ENCODE measurements at regions not wholly inside any gene's neighbourhood (a gene's known extent, or its start where the extent isn't known, plus 50 kb on each side); places are given as distances from the start of the nearest gene placed in this dataset.

DNA sequence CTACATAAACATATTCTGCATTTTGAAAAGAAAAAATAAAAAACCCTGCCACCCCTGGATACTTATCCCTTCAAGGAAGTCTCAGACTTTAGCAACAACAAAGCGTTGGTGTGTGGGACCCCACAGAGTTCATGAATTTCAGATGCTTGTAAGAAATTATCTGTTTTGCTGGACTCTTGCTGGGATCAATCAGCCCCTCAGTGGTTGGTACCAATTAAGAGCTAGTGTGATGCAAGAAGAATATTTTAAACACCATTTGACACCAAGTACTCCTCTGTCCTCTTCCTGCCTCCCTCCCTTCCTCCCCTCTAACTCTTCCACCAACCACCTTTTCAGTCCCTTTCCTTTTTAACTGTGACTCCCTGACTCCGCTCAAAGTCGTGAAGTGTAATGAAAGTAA, 51.5 kb downstream of the SST start:
- Histone ChIP-seq H3K27me3 (replicated peaks) (no peaks in the 10 kb centered on the region), H3K36me3 (no peaks in the 10 kb centered on the region), H3K27ac (no peak overlapping the region), H3K4me3 (no peak overlapping the region), H3K9me3 (replicated peaks) (no peaks in the 10 kb centered on the region), H3K4me1 (replicated peaks) (no peaks in the 10 kb centered on the region)
- no peak for DNase-seq (ENCODE audit: low read depth in 1 of 2, low spot score in 2 of 2)

DNA sequence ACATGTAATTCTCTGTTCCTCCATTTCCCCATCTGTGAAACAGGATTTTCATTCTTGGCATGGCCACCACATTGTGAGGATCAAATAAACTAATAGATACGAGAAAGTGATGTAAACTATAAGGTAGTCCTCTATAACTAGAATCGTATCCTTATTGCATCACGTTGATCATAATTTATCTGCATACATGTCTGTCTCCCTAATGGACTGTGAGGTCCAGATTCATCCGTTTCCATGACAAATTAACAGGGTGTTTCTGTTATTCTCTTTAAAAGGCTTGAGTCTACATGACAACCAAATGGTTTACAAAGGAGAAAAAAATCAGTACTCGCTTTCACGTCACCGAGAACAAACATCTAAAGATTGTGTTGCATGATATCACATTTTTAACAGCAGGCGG, 53.0 kb downstream of the SST start:
- H3K36me3 ChIP-seq, result no peaks in the 10 kb centered on the region
- H3K27me3 ChIP-seq (replicated peaks), result no peaks in the 10 kb centered on the region
- no peaks in the 10 kb centered on the region for H3K9me3 ChIP-seq (replicated peaks)
- H3K27ac ChIP-seq, result no peak overlapping the region
- no peaks in the 10 kb centered on the region for H3K4me1 ChIP-seq (replicated peaks)
- no peak for DNase-seq (ENCODE audit: low read depth in 1 of 2, low spot score in 2 of 2)
- H3K4me3 ChIP-seq, result no peak overlapping the region

DNA sequence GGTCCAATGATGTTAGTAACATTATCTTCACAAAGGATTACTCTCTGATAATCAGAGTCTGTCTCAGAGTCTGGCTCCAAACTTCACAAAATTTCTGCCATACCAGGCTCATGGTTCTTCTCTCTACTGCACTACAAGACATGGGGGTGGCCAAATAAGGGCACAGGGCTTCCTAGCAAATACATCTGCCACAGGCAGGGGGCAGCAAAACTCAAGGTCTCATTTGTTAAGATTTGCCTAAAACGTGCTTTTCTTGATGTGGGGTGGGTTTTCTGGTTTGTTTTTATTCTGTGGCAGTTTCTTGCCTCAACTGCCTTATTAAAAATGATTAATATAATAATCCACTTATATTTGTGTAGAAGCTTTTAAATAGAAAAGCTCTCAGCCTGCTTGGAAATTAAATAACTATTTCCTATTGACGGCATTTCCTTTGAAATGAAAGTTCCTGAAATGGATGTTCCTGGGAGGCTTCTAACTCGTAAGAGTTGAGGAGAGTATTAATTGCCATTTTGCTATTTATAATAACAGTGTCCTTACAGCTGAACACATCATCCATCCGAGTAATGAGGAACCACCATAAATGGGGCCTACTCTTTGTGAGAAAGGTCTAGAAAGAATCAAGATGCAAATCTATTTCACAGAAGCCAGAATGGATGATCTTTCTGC, 53.8 kb downstream of the SST start:
- no peak overlapping the region for H3K27ac ChIP-seq
- no peaks in the 10 kb centered on the region for H3K36me3 ChIP-seq
- H3K4me3 ChIP-seq, result no peak overlapping the region
- H3K9me3 ChIP-seq (replicated peaks), result no peaks in the 10 kb centered on the region
- no peaks in the 10 kb centered on the region for H3K27me3 ChIP-seq (replicated peaks)
- peak; percentile 17 to 46 for DNase-seq (ENCODE audit: low read depth in 1 of 2, low spot score in 2 of 2)
- H3K4me1 ChIP-seq (replicated peaks), result peaks cover 2% of the 10 kb centered on the region; the same call in 1 of the 2 replicates

DNA sequence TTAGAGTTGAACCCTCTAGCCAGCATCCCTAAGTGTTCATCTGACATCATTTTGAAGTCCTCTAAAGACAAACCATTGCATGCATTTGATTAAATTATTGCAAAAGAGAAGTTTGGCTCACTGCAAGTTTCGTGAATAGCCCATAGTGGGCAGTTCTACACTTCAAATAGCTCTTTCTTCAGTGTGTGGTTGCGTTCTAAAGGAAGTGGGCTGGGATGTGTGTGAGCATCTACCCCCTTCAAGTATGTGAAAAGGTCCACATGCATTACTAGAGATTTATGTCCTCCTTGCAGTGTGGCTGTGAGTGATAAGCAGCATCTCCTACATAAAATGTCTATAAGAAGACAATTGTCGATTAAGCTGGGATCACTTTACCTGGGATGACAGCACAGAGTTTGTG, 54.6 kb downstream of the SST start:
- H3K9me3 ChIP-seq (replicated peaks), result no peaks in the 10 kb centered on the region
- H3K36me3 ChIP-seq, result no peaks in the 10 kb centered on the region
- DNase-seq (ENCODE audit: low read depth in 1 of 2, low spot score in 2 of 2), result no peak
- no peaks in the 10 kb centered on the region for H3K27me3 ChIP-seq (replicated peaks)
- H3K27ac ChIP-seq, result no peak overlapping the region
- no peak overlapping the region for H3K4me3 ChIP-seq
- H3K4me1 ChIP-seq (replicated peaks), result peaks cover 10% of the 10 kb centered on the region; the same call in 1 of the 2 replicates

DNA sequence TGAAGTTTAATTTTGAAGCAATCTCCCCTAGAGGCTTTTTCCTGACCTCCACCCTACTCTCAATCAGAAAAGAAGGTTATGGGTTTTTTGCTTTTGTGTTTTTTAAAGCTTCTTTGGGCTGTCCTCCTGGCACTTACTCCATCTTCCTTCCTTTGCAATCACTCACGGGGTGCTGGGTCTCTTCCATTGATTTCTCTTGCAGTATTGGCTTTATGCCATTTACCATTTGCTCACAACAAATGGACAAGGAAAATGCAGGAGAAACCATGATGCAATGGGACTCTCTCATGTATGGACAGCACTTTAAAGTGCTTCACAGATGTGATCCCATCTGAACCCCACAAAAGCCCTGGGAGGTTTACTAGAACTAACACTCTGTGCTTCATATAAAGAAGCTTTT, 57.5 kb downstream of the SST start:
- no peak overlapping the region for H3K4me3 ChIP-seq
- H3K9me3 ChIP-seq (replicated peaks), result no peaks in the 10 kb centered on the region
- DNase-seq (ENCODE audit: low read depth in 1 of 2, low spot score in 2 of 2), result no peak
- no peaks in the 10 kb centered on the region for H3K27me3 ChIP-seq (replicated peaks)
- no peaks in the 10 kb centered on the region for H3K36me3 ChIP-seq
- peaks cover 11% of the 10 kb centered on the region; the same call in 1 of the 2 replicates for H3K4me1 ChIP-seq (replicated peaks)
- no peak overlapping the region for H3K27ac ChIP-seq

DNA sequence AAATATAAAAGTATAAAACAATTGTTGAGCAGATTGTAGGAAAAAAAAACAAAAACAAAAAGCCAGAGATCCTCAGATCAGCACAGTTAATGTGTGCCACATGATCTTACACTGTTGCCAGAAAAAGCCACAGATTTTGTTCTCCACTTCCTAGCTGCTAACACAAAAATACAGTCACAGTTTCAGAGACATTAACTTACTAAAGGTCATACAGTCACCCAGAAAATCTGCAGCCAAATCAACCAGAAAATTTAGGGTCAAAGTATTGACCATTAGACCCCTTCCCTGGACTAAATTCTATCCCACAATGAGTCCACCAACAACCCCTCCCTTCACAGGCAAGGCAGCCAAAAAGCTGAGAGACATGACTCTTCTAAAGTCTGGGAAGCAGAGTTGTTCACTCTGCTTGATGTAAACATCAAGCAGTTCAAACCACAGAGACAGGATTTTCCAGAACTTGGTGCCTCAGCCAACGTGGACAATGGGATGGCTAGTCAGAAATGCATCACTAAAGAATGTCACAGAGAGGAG, 59.1 kb downstream of the SST start:
- peak in 1 of 2 experiments; percentile 40 for DNase-seq (ENCODE audit: low read depth in 1 of 2, low spot score in 2 of 2)
- H3K4me3 ChIP-seq, result no peak overlapping the region
- no peaks in the 10 kb centered on the region for H3K36me3 ChIP-seq
- H3K4me1 ChIP-seq (replicated peaks), result peaks cover 11% of the 10 kb centered on the region; the same call in 1 of the 2 replicates
- no peaks in the 10 kb centered on the region for H3K27me3 ChIP-seq (replicated peaks)
- H3K27ac ChIP-seq, result no peak overlapping the region
- H3K9me3 ChIP-seq (replicated peaks), result no peaks in the 10 kb centered on the region

DNA sequence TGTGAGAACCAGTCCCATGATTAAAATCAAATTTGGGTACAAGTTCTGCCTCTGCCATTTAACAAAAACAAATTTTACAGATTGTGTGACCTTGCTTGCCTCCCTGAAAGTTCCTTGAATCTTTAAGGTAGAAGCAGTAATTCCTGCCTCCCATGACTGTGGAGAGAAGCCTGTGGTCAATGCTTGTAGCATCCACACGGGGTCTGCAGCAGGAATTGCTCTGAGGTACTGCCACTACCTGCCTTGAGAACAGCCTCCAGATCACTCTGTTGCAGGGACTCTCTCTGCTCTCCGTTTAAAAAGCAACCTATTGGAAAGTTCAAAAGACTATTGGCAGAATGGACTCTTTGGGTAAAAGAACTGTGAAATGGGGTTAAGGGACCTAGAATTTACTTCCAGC, 75.9 kb downstream of the SST start:
- Histone ChIP-seq H3K27me3 (replicated peaks) (no peaks in the 10 kb centered on the region), H3K4me1 (replicated peaks) (peaks cover 8% of the 10 kb centered on the region), H3K27ac (no peak overlapping the region), H3K36me3 (no peaks in the 10 kb centered on the region), H3K9me3 (replicated peaks) (no peaks in the 10 kb centered on the region), H3K4me3 (no peak overlapping the region)
- DNase-seq (ENCODE audit: low read depth in 1 of 2, low spot score in 2 of 2), result no peak

DNA sequence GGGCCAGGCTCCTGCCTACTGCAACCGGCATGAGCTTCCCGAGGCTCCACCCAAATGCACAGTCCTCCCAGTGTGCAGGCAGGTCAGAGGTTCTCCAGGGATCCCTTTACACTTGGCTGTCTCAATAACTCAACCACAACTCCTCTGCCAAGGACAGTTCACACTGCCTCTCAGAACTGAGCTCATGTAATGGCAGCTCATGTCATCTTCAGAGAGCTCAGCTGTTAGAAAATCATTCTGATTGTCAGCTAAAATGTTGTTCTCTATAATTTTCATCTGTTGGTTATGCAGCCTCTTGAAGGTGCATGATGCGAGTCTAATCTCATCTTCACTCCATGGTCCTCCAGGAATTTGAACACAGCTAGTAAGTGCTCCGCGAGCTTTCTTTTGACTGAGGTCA, 76.7 kb downstream of the SST start:
- H3K36me3 ChIP-seq, result no peaks in the 10 kb centered on the region
- peaks cover 8% of the 10 kb centered on the region for H3K4me1 ChIP-seq (replicated peaks)
- no peak for DNase-seq (ENCODE audit: low read depth in 1 of 2, low spot score in 2 of 2)
- H3K27ac ChIP-seq, result no peak overlapping the region
- H3K4me3 ChIP-seq, result no peak overlapping the region
- H3K9me3 ChIP-seq (replicated peaks), result no peaks in the 10 kb centered on the region
- no peaks in the 10 kb centered on the region for H3K27me3 ChIP-seq (replicated peaks)

DNA sequence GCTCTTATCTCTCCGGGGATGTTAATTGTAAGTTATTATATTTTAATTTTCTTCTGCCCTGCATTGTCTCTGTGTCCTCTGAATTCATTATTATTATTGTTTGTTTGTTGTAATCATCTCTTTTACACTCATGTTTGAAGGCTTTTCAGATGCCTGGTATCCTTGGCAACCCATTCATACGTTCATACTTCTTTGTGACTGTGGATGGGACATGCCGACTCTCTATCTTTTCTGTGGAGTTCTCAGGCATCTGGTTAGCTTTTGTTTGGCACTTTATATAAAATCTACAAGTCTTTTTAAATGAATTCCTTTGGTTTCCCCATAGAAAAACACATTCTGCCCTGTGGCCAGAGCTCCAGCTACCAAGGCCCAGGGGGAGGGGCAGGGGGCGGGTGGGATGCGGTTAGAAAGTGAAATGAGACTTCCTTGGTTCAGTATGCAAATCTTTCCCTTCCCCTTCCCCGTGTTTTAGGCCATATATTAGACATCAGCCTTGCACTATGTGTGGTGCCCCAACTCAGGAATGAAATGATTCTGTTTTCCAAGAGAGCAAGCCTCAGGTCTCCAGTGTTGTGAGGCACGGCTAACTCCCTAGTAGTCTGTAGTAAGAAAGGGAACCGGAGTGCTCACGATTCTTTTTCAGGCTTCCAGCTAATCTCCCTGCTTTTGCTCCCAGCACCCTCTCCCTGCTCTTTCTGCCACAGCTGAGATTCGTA, 79.2 kb downstream of the SST start:
- Histone ChIP-seq H3K4me1 (replicated peaks) (peaks cover 9% of the 10 kb centered on the region), H3K9me3 (replicated peaks) (no peaks in the 10 kb centered on the region), H3K27ac (0 out of 2 replicates have a peak overlapping the region, but pooled peaks have one; percentile 2), H3K4me3 (no peak overlapping the region), H3K27me3 (replicated peaks) (no peaks in the 10 kb centered on the region), H3K36me3 (no peaks in the 10 kb centered on the region)
- no peak for DNase-seq (ENCODE audit: low read depth in 1 of 2, low spot score in 2 of 2)

DNA sequence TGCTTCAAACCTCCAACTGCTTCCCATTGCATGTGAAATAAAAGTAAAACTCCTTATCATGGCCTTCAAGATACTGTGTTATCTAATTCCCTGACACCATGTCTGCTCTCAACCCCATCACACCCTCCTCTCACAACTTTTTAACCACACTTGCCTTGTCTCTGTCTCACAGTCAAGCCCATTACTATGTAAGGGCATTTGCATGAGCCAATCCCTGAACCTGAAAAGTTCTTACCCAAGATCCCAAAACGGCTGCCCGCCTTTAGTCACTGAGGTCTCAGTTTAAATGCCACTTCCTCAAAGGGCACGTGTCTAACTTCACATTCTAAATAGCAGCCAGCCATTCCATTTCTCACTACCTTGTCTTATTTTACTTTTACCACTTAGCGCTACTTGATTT, 83.1 kb downstream of the SST start:
- Histone ChIP-seq H3K27me3 (replicated peaks) (no peaks in the 10 kb centered on the region; the same call in 1 of the 2 replicates), H3K36me3 (no peaks in the 10 kb centered on the region), H3K9me3 (replicated peaks) (no peaks in the 10 kb centered on the region), H3K27ac (no peak overlapping the region), H3K4me3 (no peak overlapping the region), H3K4me1 (replicated peaks) (peaks cover 11% of the 10 kb centered on the region)
- DNase-seq (ENCODE audit: low read depth in 1 of 2, low spot score in 2 of 2), result no peak

DNA sequence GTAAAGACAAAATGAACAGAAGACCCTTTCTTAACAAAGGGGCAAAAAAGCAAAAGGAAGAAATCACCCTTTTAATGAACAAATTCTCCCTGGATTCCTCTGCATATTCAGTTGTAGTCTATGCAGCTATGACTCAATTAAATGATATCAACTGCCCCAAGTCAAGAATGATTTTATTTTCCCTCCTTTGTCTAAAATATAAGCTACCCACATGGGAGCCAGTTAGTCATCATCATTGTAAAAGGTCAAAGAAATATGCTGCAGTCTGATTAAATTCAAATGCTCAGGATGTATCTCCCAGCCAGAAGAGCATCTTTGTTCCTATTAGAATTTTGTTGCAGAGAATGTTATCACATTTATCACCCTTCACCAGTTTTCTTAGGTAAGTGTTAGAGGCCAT, 84.0 kb downstream of the SST start:
- no peaks in the 10 kb centered on the region; the same call in 1 of the 2 replicates for H3K27me3 ChIP-seq (replicated peaks)
- 0 out of 2 replicates have a peak, but pooled peaks cover 2% of the 10 kb centered on the region for H3K9me3 ChIP-seq (replicated peaks)
- no peak overlapping the region for H3K4me3 ChIP-seq
- H3K36me3 ChIP-seq, result no peaks in the 10 kb centered on the region
- H3K4me1 ChIP-seq (replicated peaks), result peaks cover 3% of the 10 kb centered on the region
- no peak overlapping the region for H3K27ac ChIP-seq
- peak in 1 of 2 experiments; percentile 15 for DNase-seq (ENCODE audit: low read depth in 1 of 2, low spot score in 2 of 2)

DNA sequence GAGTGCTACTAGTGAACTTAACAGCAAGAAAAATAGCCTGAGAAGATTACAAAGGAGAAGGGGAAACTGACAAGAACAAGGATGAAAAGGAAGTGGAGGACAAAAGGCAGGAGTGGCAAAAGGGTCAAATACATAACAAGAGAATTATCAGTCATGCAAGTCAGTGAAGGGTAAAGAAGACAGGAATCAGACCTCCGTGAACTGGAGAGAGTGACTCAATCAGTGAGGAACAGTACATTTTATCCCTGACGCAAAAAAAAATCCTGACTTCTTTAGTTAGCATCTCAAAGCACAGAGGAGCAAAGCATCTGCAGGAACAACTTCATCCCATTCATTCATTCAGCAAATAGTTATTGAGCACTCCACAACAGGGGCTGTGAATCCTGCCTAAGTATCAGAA, 97.8 kb downstream of the SST start:
- Histone ChIP-seq H3K9me3 (replicated peaks) (no peaks in the 10 kb centered on the region), H3K27ac (no peak overlapping the region)
- no peak for DNase-seq (ENCODE audit: low read depth in 1 of 2, low spot score in 2 of 2)

DNA sequence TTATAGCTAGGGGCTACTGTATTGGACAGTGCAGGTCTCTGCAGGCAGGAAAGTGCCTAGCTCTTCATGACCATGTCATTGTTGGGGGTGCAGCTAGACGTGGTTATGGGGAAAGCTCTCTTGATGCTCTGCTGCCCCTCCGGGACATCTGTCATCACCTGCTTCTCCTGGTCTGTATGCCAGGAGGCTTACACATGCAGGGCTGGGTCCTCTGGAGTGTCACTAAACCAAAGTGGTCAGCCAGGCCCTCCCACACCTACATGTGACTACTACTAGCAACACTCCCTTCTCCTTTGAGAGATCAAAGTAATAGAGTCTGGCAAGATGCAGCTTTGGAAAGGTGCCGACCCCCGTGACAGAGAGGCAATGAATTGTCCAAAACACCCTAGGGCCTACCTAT, 98.5 kb downstream of the SST start:
- H3K4me3 ChIP-seq, result no peak overlapping the region

More for the DNA sequence above, 97.8 kb downstream of the SST start:
- Histone ChIP-seq H3K27me3 (replicated peaks) (no peaks in the 10 kb centered on the region), H3K36me3 (no peaks in the 10 kb centered on the region), H3K4me3 (no peak overlapping the region), H3K4me1 (replicated peaks) (peaks cover 14% of the 10 kb centered on the region)

DNA sequence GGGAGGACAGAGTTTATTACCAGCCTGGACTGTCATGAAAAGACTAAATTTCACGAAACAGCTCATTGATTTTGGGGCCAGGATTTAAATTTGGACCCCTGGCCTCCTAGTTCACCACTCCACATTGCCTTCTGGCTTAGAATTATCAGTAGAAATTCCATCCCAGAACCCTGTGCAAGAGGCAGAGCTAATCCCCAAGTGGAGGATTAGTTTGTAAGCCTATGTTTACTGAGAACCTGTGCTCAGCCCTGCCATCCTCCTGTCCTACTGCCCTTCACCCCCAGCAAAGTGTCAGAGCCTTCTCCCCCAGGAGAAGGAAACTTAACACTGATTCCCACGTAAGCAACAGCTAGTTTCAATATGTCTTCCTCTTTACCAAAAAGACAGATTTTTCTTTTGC, 99.4 kb downstream of the SST start:
- H3K27ac ChIP-seq, result no peak overlapping the region
- H3K4me3 ChIP-seq, result no peak overlapping the region
- DNase-seq (ENCODE audit: low read depth in 1 of 2, low spot score in 2 of 2), result no peak
- no peaks in the 10 kb centered on the region for H3K36me3 ChIP-seq
- peaks cover 25% of the 10 kb centered on the region for H3K4me1 ChIP-seq (replicated peaks)
- H3K27me3 ChIP-seq (replicated peaks), result no peaks in the 10 kb centered on the region
- no peaks in the 10 kb centered on the region for H3K9me3 ChIP-seq (replicated peaks)

More for the DNA sequence above, 98.5 kb downstream of the SST start:
- H3K27me3 ChIP-seq (replicated peaks), result no peaks in the 10 kb centered on the region
- H3K9me3 ChIP-seq (replicated peaks), result no peaks in the 10 kb centered on the region
- H3K4me1 ChIP-seq (replicated peaks), result peaks cover 21% of the 10 kb centered on the region
- H3K27ac ChIP-seq, result no peak overlapping the region
- DNase-seq (ENCODE audit: low read depth in 1 of 2, low spot score in 2 of 2), result no peak
- no peaks in the 10 kb centered on the region for H3K36me3 ChIP-seq
